Activated naive CD8-positive, alpha-beta T cell treated with anti-CD3 and anti-CD28 coated beads, Interleukin-2, amount 50 U/mL, for 24 hours (primary cell): ENCODE measurements at regions not wholly inside any gene's neighbourhood (a gene's known extent, or its start where the extent isn't known, plus 50 kb on each side); places are given as distances from the start of the nearest gene placed in this dataset.

ENCODE experiments used
- ATAC-seq: fragments of 150-1000 bp; cut with Tn5 transposase; one replicate; pipeline ENCODE4 v1.10.0; 2021
- DNase-seq: peaks from one replicate; pipeline ENCODE4 v3.0.0; 2021
- H3K27ac Mint-ChIP-seq: one replicate; pipeline ENCODE4 v1.8.0; 2021; ENCODE audit warnings: mild to moderate bottlenecking, mixed read lengths
- H3K27me3 Mint-ChIP-seq: one replicate; pipeline ENCODE4 v1.8.0; 2021; ENCODE audit warnings: mixed read lengths
- H3K36me3 Mint-ChIP-seq: one replicate; pipeline ENCODE4 v1.8.0; 2021; ENCODE audit warnings: low read depth, mixed read lengths
- H3K4me1 Mint-ChIP-seq: one replicate; pipeline ENCODE4 v1.8.0; 2021; ENCODE audit warnings: mixed read lengths
- H3K4me3 Mint-ChIP-seq: one replicate; pipeline ENCODE4 v1.8.0; 2021; ENCODE audit warnings: mild to moderate bottlenecking, moderate library complexity, mixed read lengths
- H3K9me3 Mint-ChIP-seq: one replicate; pipeline ENCODE4 v1.8.0; 2021; ENCODE audit warnings: mixed read lengths

- DNase-seq (no peak), ATAC-seq (no peak)
- H3K4me3 Mint-ChIP-seq = no peak overlapping the region
- no peaks in the 10 kb centered on the region for H3K36me3 Mint-ChIP-seq
- no peaks in the 10 kb centered on the region for H3K4me1 Mint-ChIP-seq
- no peaks in the 10 kb centered on the region for H3K9me3 Mint-ChIP-seq
- H3K27ac Mint-ChIP-seq = no peak overlapping the region
- H3K27me3 Mint-ChIP-seq = no peaks in the 10 kb centered on the region
Observed at GRCh38 chrX:137646472-137646871, 80.5 kb downstream of the ZIC3 start.

DNA sequence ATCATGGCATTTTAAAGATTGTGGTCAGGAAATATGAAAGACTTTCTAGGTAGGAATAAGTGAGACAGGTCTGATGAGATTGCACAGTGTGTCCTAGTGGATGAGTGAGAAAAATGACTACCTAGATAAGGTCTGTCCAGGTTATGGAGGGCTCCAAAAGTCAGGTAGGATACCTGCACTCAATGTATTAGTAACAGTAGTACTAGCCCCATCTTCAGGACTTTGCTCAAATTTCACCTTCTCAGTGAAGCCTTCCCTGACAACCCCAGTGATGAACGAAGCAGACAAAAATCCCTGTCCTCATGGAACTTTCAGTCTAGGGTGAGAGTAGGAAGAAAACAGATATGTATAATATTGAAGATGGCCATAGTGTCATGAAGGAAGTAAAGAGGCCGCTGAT, 85.7 kb downstream of the ZIC3 start:
- DNase-seq = no peak
- no peak overlapping the region for H3K27ac Mint-ChIP-seq

DNA sequence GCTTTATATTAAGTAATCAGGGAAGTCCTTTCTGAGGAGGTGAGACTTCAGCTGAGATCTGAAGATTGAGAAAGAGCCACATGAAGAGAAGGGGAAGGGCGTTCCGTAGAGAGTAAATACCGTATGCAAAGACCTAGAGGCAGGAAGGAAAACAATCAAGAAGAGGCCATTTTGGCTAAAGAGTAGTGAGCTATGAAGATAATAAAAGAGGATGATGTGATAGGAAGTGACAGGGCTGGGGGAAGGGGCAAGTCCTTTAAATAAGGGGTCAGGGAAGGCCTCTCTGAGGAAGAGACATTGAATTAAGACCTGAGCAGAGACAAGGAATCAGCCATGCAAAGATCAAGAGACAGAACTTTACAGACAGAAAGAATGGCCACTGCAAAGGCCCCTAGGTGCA, 86.2 kb downstream of the ZIC3 start:
- Mint-ChIP-seq H3K4me3 (no peak overlapping the region), H3K27ac (no peak overlapping the region), H3K36me3 (no peaks in the 10 kb centered on the region), H3K4me1 (no peaks in the 10 kb centered on the region), H3K9me3 (no peaks in the 10 kb centered on the region), H3K27me3 (no peaks in the 10 kb centered on the region)
- no peak for ATAC-seq
- DNase-seq = no peak

More for the DNA sequence above, 85.7 kb downstream of the ZIC3 start:
- ATAC-seq = no peak
- no peaks in the 10 kb centered on the region for H3K4me1 Mint-ChIP-seq
- no peaks in the 10 kb centered on the region for H3K36me3 Mint-ChIP-seq
- H3K4me3 Mint-ChIP-seq = no peak overlapping the region
- H3K27me3 Mint-ChIP-seq = no peaks in the 10 kb centered on the region
- no peaks in the 10 kb centered on the region for H3K9me3 Mint-ChIP-seq

GRCh38 chrX:137654481-137654880, 88.6 kb downstream of the ZIC3 start:
- ATAC-seq (no peak), DNase-seq (no peak)
- Mint-ChIP-seq H3K4me3 (no peak overlapping the region), H3K4me1 (no peaks in the 10 kb centered on the region), H3K36me3 (no peaks in the 10 kb centered on the region), H3K27ac (no peak overlapping the region), H3K27me3 (no peaks in the 10 kb centered on the region), H3K9me3 (no peaks in the 10 kb centered on the region)

DNA sequence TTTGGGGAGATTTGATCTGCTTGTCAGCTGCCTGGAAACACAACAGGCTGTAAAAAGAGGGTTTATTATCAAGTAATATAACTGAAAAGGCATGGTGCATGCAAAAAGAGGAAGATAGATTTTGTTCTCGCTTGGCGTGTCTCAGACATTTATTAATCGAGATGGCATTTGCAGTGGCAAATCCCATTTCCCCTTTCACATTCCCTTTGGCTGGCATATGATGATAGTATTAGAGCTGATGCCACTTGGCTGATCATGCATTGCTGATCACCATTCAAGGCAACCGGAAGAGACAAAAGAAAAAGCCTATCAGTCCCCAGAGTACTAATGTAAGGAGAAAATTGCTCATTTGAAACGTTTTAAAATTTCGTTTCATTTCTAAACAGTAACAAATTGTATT, 101.8 kb downstream of the ZIC3 start:
- H3K36me3 Mint-ChIP-seq = no peaks in the 10 kb centered on the region
- no peaks in the 10 kb centered on the region for H3K4me1 Mint-ChIP-seq
- no peaks in the 10 kb centered on the region for H3K9me3 Mint-ChIP-seq
- no peak overlapping the region for H3K27ac Mint-ChIP-seq
- H3K4me3 Mint-ChIP-seq = no peak overlapping the region
- H3K27me3 Mint-ChIP-seq = no peaks in the 10 kb centered on the region
- ATAC-seq = no peak
- DNase-seq = no peak

DNA sequence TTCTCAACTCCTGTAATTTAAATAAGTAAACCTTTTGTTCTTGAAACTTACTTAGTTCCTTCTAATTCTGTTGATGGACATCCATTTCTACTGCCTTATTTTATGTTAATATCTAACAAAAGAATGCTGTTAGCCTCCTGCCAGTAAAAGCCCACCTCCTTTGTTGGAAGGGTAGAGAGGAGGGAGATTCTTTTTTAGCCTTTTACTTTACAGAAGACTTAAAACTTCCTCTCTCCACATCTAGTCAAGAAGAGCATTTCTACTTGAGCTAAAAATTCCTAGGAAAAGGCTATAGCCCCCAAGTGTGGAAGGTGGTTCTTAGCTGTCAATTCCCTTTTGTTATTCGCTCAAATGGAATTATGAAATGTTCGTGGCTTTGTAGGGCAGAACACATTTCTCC, 118.7 kb downstream of the ZIC3 start:
- no peaks in the 10 kb centered on the region for H3K4me1 Mint-ChIP-seq
- H3K9me3 Mint-ChIP-seq = no peaks in the 10 kb centered on the region
- ATAC-seq (no peak), DNase-seq (no peak)
- no peak overlapping the region for H3K4me3 Mint-ChIP-seq
- no peak overlapping the region for H3K27ac Mint-ChIP-seq
- no peaks in the 10 kb centered on the region for H3K27me3 Mint-ChIP-seq
- H3K36me3 Mint-ChIP-seq = no peaks in the 10 kb centered on the region

GRCh38 chrX:137695417-137695816, 129.5 kb downstream of the ZIC3 start:
- Mint-ChIP-seq H3K36me3 (no peaks in the 10 kb centered on the region), H3K27ac (no peak overlapping the region), H3K9me3 (no peaks in the 10 kb centered on the region), H3K27me3 (no peaks in the 10 kb centered on the region), H3K4me1 (no peaks in the 10 kb centered on the region), H3K4me3 (no peak overlapping the region)
- DNase-seq = no peak
- no peak for ATAC-seq

GRCh38 chrX:137707348-137707747, 141.4 kb downstream of the ZIC3 start:
- no peaks in the 10 kb centered on the region for H3K9me3 Mint-ChIP-seq
- H3K4me3 Mint-ChIP-seq = no peak overlapping the region
- no peak for ATAC-seq
- H3K27ac Mint-ChIP-seq = no peak overlapping the region
- DNase-seq = no peak
- no peaks in the 10 kb centered on the region for H3K4me1 Mint-ChIP-seq
- H3K36me3 Mint-ChIP-seq = no peaks in the 10 kb centered on the region
- H3K27me3 Mint-ChIP-seq = no peaks in the 10 kb centered on the region

DNA sequence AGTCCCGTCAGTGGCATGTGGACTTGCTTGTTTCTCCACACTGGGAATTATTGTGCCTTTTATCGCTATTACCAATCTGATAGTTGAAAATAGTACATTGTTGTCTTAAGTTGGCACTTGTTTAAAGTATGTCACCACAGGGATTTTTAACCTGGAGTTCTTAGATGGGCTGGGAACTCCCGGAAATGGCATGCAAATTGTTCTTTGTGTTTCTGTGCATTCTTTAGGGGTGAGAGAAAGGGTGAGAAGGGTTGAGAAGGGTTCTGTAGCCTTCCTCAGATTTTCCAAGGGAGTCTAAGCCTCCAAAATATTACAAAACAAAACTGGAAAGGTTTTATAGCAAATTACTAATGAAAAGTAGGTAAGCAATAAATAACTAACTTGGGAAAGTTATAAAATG, 176.9 kb downstream of the ZIC3 start:
- Mint-ChIP-seq H3K4me1 (no peaks in the 10 kb centered on the region), H3K27me3 (no peaks in the 10 kb centered on the region), H3K4me3 (no peak overlapping the region), H3K9me3 (no peaks in the 10 kb centered on the region), H3K36me3 (no peaks in the 10 kb centered on the region), H3K27ac (no peak overlapping the region)
- no peak for ATAC-seq
- no peak for DNase-seq

GRCh38 chrX:137743414-137743813, 177.5 kb downstream of the ZIC3 start:
- no peak for DNase-seq
- H3K4me3 Mint-ChIP-seq = no peak overlapping the region
- H3K9me3 Mint-ChIP-seq = no peaks in the 10 kb centered on the region
- no peak for ATAC-seq
- H3K27ac Mint-ChIP-seq = no peak overlapping the region
- H3K27me3 Mint-ChIP-seq = no peaks in the 10 kb centered on the region
- H3K36me3 Mint-ChIP-seq = no peaks in the 10 kb centered on the region
- H3K4me1 Mint-ChIP-seq = no peaks in the 10 kb centered on the region

DNA sequence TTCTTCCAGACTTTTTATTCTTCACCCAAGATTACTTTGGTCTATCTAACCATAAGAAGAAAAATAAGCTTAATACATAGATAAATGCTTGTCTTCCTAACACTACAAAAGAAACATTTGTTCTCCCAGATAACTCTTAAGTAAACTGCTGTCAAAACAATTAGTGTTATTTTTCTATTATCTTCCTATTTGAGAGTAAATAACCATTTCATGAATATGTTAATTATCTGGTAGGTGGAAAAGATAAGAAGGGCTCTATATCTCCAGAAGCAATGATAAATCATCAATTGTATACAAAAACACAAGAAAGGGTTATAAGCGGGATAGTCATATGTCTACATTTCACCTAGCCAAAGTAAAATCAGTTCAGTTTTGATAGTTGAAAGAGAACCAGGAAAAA, 180.4 kb downstream of the ZIC3 start:
- no peak for ATAC-seq
- Mint-ChIP-seq H3K4me1 (no peaks in the 10 kb centered on the region), H3K27me3 (no peaks in the 10 kb centered on the region), H3K4me3 (no peak overlapping the region), H3K9me3 (no peaks in the 10 kb centered on the region), H3K27ac (no peak overlapping the region), H3K36me3 (no peaks in the 10 kb centered on the region)
- DNase-seq = no peak

- no peak for DNase-seq
- Mint-ChIP-seq H3K27me3 (no peaks in the 10 kb centered on the region), H3K27ac (no peak overlapping the region), H3K9me3 (no peaks in the 10 kb centered on the region), H3K4me1 (no peaks in the 10 kb centered on the region), H3K4me3 (no peak overlapping the region), H3K36me3 (no peaks in the 10 kb centered on the region)
- no peak for ATAC-seq
Observed at GRCh38 chrX:137747244-137748043, 181.5 kb downstream of the ZIC3 start.

- Mint-ChIP-seq H3K4me1 (no peaks in the 10 kb centered on the region), H3K4me3 (no peak overlapping the region), H3K9me3 (no peaks in the 10 kb centered on the region), H3K27ac (no peak overlapping the region), H3K27me3 (no peaks in the 10 kb centered on the region), H3K36me3 (no peaks in the 10 kb centered on the region)
- ATAC-seq = no peak
- DNase-seq = no peak
Observed at GRCh38 chrX:137748827-137749226, 182.9 kb downstream of the ZIC3 start.

DNA sequence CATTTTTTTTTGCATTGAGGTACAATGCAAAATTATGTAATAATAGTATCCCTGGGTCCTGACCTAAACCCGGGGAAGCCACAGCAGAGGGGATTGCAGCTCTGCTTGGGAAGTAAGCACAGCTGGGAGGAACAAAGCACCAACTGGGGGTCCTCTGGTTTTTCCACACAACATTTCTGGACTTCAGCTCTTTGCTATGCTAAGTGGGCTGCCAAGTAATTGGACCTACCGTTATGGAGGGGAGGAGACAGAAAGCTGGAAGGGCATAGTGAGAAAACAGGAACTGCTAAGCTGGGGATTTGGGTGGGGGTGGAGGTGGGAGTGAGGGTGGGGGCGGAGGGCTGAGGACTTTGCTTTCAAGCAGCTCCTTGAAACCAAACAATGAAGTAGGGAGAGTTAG, 183.3 kb downstream of the ZIC3 start:
- H3K4me3 Mint-ChIP-seq = no peak overlapping the region
- H3K27me3 Mint-ChIP-seq = no peaks in the 10 kb centered on the region
- ATAC-seq (no peak), DNase-seq (no peak)
- H3K27ac Mint-ChIP-seq = no peak overlapping the region
- no peaks in the 10 kb centered on the region for H3K4me1 Mint-ChIP-seq
- no peaks in the 10 kb centered on the region for H3K9me3 Mint-ChIP-seq
- H3K36me3 Mint-ChIP-seq = no peaks in the 10 kb centered on the region

- ATAC-seq (no peak), DNase-seq (no peak)
- Mint-ChIP-seq H3K9me3 (no peaks in the 10 kb centered on the region), H3K36me3 (no peaks in the 10 kb centered on the region), H3K27me3 (no peaks in the 10 kb centered on the region), H3K27ac (no peak overlapping the region), H3K4me3 (no peak overlapping the region), H3K4me1 (no peaks in the 10 kb centered on the region)
Observed at GRCh38 chrX:137771537-137771936, 205.6 kb downstream of the ZIC3 start.

GRCh38 chrX:137792214-137792613, 226.3 kb downstream of the ZIC3 start:
- no peak overlapping the region for H3K4me3 Mint-ChIP-seq

More at GRCh38 chrX:137792214-137792613, 226.3 kb downstream of the ZIC3 start:
- DNase-seq (no peak), ATAC-seq (no peak)
- no peak overlapping the region for H3K27ac Mint-ChIP-seq
- no peaks in the 10 kb centered on the region for H3K9me3 Mint-ChIP-seq
- H3K4me1 Mint-ChIP-seq = no peaks in the 10 kb centered on the region
- H3K27me3 Mint-ChIP-seq = no peaks in the 10 kb centered on the region
- H3K36me3 Mint-ChIP-seq = no peaks in the 10 kb centered on the region
